ENCODE measurements at regions not wholly inside any gene's neighbourhood (a gene's known extent, or its start where the extent isn't known, plus 50 kb on each side); places are given as distances from the start of the nearest gene placed in this dataset.

GRCh38 chr7:156055206-156055822, 243.1 kb upstream of the SHH start:
- WGBS = 87% methylated on average over 10 of the region's 10 CpGs
- intact Hi-C loops (cut with DNase I) = no loop called here

GRCh38 chr7:156051884-156052283, 239.6 kb upstream of the SHH start:
- TF ChIP-seq POLR2AphosphoS5 (IDR thresholded peaks at IDR 0.05) (no peak), CTCF (IDR thresholded peaks at IDR 0.05) (no peak), POLR2A (IDR thresholded peaks at IDR 0.05) (no peak)
- H3K36me3 ChIP-seq = no peaks in the 10 kb centered on the region
- no peaks in the 10 kb centered on the region for H3K9me3 ChIP-seq
- H3K4me3 ChIP-seq = no peak overlapping the region
- no peak overlapping the region for H3K27ac ChIP-seq
- DNase-seq (ENCODE audit: low spot score) = no peak
- no peaks in the 10 kb centered on the region for H3K27me3 ChIP-seq (replicated peaks; ENCODE audit: insufficient read depth)
- 97% methylated on average over 1 of the region's 1 CpG for WGBS
- intact Hi-C loops (cut with DNase I) = no loop called here
- H3K4me1 ChIP-seq (replicated peaks) = no peaks in the 10 kb centered on the region

More at GRCh38 chr7:156055206-156055822, 243.1 kb upstream of the SHH start:
- Histone ChIP-seq H3K4me3 (no peak overlapping the region), H3K36me3 (no peaks in the 10 kb centered on the region), H3K27me3 (replicated peaks; ENCODE audit: insufficient read depth) (no peaks in the 10 kb centered on the region), H3K27ac (no peak overlapping the region), H3K9me3 (no peaks in the 10 kb centered on the region), H3K4me1 (replicated peaks) (no peaks in the 10 kb centered on the region)
- TF ChIP-seq POLR2A (IDR thresholded peaks at IDR 0.05) = no peak
- no peak for TF ChIP-seq POLR2AphosphoS5 (IDR thresholded peaks at IDR 0.05)
- no peak for TF ChIP-seq CTCF (IDR thresholded peaks at IDR 0.05)
- no peak for DNase-seq (ENCODE audit: low spot score)

- Histone ChIP-seq H3K4me1 (replicated peaks) (no peaks in the 10 kb centered on the region), H3K36me3 (no peaks in the 10 kb centered on the region), H3K4me3 (no peak overlapping the region), H3K27me3 (replicated peaks; ENCODE audit: insufficient read depth) (no peaks in the 10 kb centered on the region), H3K27ac (no peak overlapping the region), H3K9me3 (no peaks in the 10 kb centered on the region)
- WGBS = 88% methylated on average over 19 of the region's 19 CpGs
- no peak for DNase-seq (ENCODE audit: low spot score)
- TF ChIP-seq POLR2A (IDR thresholded peaks at IDR 0.05) = no peak
- no peak for TF ChIP-seq CTCF (IDR thresholded peaks at IDR 0.05)
- no peak for TF ChIP-seq POLR2AphosphoS5 (IDR thresholded peaks at IDR 0.05)
- intact Hi-C loops (cut with DNase I) = no loop called here
These were observed 238.6 kb upstream of the SHH start for GRCh38 chr7:156050636-156051569.

- Histone ChIP-seq H3K27ac (no peak overlapping the region), H3K36me3 (no peaks in the 10 kb centered on the region), H3K27me3 (replicated peaks; ENCODE audit: insufficient read depth) (no peaks in the 10 kb centered on the region), H3K9me3 (no peaks in the 10 kb centered on the region), H3K4me1 (replicated peaks) (no peaks in the 10 kb centered on the region), H3K4me3 (no peak overlapping the region)
- 57% methylated on average over 8 of the region's 8 CpGs for WGBS
- no peak for TF ChIP-seq CTCF (IDR thresholded peaks at IDR 0.05)
- no peak for TF ChIP-seq POLR2AphosphoS5 (IDR thresholded peaks at IDR 0.05)
- no peak for TF ChIP-seq POLR2A (IDR thresholded peaks at IDR 0.05)
- no peak for DNase-seq (ENCODE audit: low spot score)
- intact Hi-C loops (cut with DNase I) = no loop called here
These were observed 237.1 kb upstream of the SHH start for GRCh38 chr7:156049366-156049765.
